GM12878 (cell line): ENCODE measurements at regions not wholly inside any gene's neighbourhood (a gene's known extent, or its start where the extent isn't known, plus 50 kb on each side); places are given as distances from the start of the nearest gene placed in this dataset.
"Not testable (repeated sequence)": the region's sequence is repeated elsewhere in the genome, so short reads cannot be mapped to it uniquely, and the experiment has no call there.

Source experiments
- CTCF ChIP-seq, 3 experiments: IDR thresholded peaks in 2 of 3; conservative IDR thresholded peaks in 1 of 3; 2 replicates each; pipeline ENCODE4 v1.5.1; 2011; ENCODE audit warnings: low read depth in 3 of 3, low read length in 3 of 3, mild to moderate bottlenecking in 3 of 3, control low read depth in 2 of 3, moderate library complexity in 2 of 3, inconsistent platforms in 1 of 3, mixed read lengths in 1 of 3; ENCODE audit not compliant: control insufficient read depth in 2 of 3, insufficient read depth in 1 of 3; ENCODE audit errors: extremely low read depth in 1 of 3
- GABPA ChIP-seq: IDR thresholded peaks from 2 replicates; pipeline ENCODE4 v1.6.1; 2014; ENCODE audit warnings: antibody characterized with exemption, low read depth, mild to moderate bottlenecking, inconsistent platforms
- NFIC ChIP-seq: IDR thresholded peaks from 2 replicates; pipeline ENCODE4 v1.6.1; 2012; ENCODE audit warnings: low read depth, mild to moderate bottlenecking, inconsistent platforms, low read length, moderate library complexity
- POLR2A ChIP-seq: IDR thresholded peaks from 2 replicates; pipeline ENCODE4 v1.6.1; 2011; ENCODE audit warnings: low read depth, mild to moderate bottlenecking, low read length
- REST ChIP-seq: IDR thresholded peaks from 2 replicates; pipeline ENCODE4 v1.6.1; 2012; ENCODE audit warnings: mild to moderate bottlenecking, low read depth, low read length
- SP1 ChIP-seq: IDR thresholded peaks from one replicate; pipeline ENCODE4 v1.6.1; 2011; ENCODE audit warnings: low read depth, low read length
- SPI1 ChIP-seq: IDR thresholded peaks from 2 replicates; pipeline ENCODE4 v1.6.1; 2011; ENCODE audit warnings: low read depth, mild to moderate bottlenecking, low read length, moderate library complexity, borderline replicate concordance; ENCODE audit not compliant: insufficient read depth
- TCF12 ChIP-seq: IDR thresholded peaks from 2 replicates; pipeline ENCODE4 v1.6.1; 2011; ENCODE audit warnings: low read depth, mild to moderate bottlenecking, low read length
- ZNF24 ChIP-seq: fragments of 450-650 bp; IDR thresholded peaks from 2 replicates; pipeline ENCODE4 v1.6.1; 2017; ENCODE audit warnings: antibody characterized with exemption, mild to moderate bottlenecking
- TF ChIP-seq, protein P1 (sequence below): fragments of 450-650 bp; IDR thresholded peaks from 2 replicates; pipeline ENCODE4 v1.6.1; 2016; ENCODE audit warnings: mild to moderate bottlenecking
- TF ChIP-seq, protein P2 (sequence below): fragments of 450-650 bp; formaldehyde crosslinking; IDR thresholded peaks from 2 replicates; pipeline ENCODE4 v1.5.0; 2022; ENCODE audit warnings: mild to moderate bottlenecking, missing genetic modification characterization

DNA sequence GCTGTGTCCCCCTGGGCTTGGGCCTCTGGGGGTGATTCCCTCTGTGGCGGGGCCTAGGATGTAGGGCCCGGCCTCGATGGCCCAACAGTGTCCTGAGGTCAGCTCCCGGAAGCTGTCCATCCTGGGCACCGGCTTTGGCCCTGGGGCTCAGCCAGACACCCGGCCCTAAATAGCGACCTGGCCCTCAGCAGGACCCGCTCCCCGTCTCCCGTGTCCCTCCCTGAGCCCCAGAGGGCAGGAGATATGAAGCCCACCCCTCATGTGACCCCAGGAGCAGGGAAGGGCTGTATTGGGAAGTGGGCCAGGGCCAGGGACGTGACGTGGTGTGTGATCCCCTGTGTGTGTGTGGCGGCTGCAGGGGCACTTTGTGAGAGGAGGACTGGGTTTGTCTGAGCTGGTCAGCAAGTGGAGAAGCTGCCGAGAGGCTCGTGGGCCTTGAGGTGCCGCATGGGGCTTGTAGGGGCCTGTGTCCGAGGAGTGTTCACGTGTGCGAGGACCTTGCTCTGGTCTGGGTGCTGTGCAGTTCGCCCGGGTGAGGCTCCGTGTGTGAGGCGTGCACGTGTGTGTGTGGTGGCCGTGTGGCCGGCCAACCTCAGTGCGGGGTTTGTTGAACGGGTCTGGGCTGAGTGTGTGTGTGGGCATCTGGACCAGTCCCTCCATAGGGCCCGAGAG lies 140.7 kb downstream of the TMEM121 start:
- TF ChIP-seq, protein P1, sequence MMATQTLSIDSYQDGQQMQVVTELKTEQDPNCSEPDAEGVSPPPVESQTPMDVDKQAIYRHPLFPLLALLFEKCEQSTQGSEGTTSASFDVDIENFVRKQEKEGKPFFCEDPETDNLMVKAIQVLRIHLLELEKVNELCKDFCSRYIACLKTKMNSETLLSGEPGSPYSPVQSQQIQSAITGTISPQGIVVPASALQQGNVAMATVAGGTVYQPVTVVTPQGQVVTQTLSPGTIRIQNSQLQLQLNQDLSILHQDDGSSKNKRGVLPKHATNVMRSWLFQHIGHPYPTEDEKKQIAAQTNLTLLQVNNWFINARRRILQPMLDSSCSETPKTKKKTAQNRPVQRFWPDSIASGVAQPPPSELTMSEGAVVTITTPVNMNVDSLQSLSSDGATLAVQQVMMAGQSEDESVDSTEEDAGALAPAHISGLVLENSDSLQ = not testable (repeated sequence)
- not testable (repeated sequence) for TF ChIP-seq TCF12; CTCF (IDR thresholded peaks at IDR 0.05 in 2 of 3, conservative IDR thresholded peaks at IDR 0.05 in 1 of 3; ENCODE audit: control insufficient read depth in 2 of 3, extremely low read depth in 1 of 3, insufficient read depth in 1 of 3, low read depth in 3 of 3, low read length in 3 of 3); REST; NFIC; POLR2A; ZNF24; SP1; SPI1; GABPA
- TF ChIP-seq, protein P2, sequence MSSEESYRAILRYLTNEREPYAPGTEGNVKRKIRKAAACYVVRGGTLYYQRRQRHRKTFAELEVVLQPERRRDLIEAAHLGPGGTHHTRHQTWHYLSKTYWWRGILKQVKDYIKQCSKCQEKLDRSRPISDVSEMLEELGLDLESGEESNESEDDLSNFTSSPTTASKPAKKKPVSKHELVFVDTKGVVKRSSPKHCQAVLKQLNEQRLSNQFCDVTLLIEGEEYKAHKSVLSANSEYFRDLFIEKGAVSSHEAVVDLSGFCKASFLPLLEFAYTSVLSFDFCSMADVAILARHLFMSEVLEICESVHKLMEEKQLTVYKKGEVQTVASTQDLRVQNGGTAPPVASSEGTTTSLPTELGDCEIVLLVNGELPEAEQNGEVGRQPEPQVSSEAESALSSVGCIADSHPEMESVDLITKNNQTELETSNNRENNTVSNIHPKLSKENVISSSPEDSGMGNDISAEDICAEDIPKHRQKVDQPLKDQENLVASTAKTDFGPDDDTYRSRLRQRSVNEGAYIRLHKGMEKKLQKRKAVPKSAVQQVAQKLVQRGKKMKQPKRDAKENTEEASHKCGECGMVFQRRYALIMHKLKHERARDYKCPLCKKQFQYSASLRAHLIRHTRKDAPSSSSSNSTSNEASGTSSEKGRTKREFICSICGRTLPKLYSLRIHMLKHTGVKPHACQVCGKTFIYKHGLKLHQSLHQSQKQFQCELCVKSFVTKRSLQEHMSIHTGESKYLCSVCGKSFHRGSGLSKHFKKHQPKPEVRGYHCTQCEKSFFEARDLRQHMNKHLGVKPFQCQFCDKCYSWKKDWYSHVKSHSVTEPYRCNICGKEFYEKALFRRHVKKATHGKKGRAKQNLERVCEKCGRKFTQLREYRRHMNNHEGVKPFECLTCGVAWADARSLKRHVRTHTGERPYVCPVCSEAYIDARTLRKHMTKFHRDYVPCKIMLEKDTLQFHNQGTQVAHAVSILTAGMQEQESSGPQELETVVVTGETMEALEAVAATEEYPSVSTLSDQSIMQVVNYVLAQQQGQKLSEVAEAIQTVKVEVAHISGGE = not testable (repeated sequence)
